ENCODE measurements at regions not wholly inside any gene's neighbourhood (a gene's known extent, or its start where the extent isn't known, plus 50 kb on each side); places are given as distances from the start of the nearest gene placed in this dataset.

DNA sequence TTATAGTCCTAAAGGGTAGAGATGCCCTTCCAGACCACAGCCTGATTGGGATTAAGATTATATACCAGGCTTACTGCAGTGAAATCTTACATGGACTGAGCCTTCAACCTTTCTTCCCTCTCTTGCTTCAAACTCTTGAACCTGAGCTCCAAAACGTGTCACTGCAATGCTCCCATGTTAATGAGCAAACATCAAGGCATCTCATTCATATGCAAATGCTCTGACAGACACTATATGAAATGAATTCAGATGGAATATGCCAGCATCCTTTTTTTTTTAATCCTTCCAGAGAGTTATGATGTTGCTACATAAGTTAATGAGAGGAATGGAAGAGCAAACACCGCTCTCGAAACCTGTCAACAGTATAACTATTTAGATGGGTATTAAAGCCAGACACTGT, 611.9 kb upstream of the CDH11 start:
- TF ChIP-seq POLR2AphosphoS5 (IDR thresholded peaks at IDR 0.05; ENCODE audit: borderline replicate concordance, low read depth, low read length) (no peak), EZH2 (IDR thresholded peaks at IDR 0.05) (no peak)
